GM21381 (cell line): ENCODE measurements at regions not wholly inside any gene's neighbourhood (a gene's known extent, or its start where the extent isn't known, plus 50 kb on each side); places are given as distances from the start of the nearest gene placed in this dataset.

Experiments used
- ATAC-seq: cut with Tn5 transposase; IDR thresholded peaks from one replicate; pipeline ENCODE4 v1.9.1; 2021; ENCODE audit warnings: mild to moderate bottlenecking, moderate library complexity; ENCODE audit not compliant: unreplicated experiment

DNA sequence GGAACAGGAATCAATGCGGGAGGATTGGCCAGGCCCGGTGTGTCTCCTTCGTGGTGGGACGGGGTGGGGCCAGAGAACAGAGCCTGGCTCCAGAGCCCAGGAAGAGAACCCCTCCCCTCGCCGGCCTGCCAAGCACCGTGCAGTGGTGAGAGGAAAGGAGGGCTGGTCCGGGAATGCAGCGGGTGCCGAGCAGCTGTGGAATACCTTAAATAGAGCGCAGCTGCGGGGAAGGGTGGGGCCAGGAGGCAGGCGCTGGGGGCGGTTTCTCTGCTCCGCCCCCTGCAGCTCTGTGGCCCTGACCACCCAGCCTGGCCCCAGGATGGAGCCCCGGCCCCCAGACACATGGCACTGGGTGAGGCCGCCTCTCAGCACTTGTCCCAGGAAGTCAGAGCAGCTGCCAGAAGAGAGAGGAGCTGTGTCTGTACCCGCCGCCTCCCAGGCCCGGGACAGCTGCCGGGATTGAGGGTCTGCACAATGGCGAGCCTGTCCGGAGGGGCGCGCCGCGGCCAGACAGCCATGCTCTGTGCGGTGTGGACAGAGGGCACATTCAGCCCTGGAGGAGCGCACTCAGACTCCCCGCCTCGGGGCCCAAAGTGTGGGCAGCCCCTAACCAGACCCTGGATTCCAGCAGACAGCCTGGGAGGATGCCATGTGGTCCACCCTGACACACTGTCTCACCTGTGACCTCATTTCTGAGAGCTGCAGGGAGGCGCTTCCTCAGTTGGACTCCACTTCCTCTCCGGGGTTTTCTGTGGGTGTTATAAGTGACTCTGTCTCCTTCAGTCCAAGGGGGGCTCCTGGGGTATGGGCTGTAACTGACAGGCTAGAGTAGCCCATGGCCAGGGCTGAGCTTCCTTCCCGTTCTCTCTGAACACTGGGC is 268.8 kb downstream of the SEC14L1 start:
- ATAC-seq = no peak

DNA sequence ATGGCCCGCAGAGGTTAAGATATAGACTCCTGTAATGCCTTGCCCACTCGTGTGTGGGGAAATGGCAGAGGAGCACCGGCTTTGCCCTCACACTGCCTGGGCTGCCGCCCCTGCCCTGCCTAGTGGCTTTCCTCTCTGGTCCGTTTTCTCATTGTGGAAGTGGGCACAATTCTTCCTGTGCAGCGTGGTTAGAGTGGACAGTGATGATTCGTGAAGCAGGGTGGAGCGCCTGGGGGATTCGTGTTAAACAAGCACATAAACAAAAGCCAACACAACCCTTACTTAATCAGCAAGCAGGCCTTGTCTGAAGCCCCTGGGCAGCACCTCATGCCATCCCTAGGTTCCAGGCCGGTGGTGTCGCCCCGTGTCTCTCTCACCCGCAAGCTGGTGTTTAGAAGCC is 269.7 kb downstream of the SEC14L1 start:
- ATAC-seq = no peak

DNA sequence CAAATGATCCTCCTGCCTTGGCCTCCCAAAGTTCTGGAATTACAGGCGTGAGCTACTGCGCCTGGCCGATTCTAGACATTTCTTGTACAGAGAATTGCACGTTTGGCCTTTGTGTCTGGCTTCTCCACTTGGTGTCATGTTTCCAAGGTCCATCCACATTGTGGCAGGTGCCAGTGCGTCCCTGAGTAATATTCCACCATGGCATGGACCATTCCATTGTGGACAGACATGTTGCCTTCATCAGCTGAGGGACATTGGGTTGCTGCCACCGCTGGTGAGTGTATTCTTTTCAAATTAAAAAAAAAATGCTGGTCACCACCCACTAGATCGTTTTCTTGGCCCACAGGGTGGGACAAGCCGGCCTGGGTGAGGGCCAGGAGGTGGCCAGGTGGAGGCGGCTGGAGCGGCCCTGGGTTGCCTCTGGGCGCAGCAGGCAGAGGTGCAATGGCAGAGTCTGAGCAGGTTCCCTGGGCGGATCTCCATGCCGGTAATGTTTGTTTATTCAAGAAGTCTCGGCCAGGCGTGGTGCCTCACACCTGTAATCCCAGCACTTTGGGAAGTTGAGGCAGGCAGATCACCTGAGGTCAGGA is 274.1 kb downstream of the SEC14L1 start:
- ATAC-seq = no peak

DNA sequence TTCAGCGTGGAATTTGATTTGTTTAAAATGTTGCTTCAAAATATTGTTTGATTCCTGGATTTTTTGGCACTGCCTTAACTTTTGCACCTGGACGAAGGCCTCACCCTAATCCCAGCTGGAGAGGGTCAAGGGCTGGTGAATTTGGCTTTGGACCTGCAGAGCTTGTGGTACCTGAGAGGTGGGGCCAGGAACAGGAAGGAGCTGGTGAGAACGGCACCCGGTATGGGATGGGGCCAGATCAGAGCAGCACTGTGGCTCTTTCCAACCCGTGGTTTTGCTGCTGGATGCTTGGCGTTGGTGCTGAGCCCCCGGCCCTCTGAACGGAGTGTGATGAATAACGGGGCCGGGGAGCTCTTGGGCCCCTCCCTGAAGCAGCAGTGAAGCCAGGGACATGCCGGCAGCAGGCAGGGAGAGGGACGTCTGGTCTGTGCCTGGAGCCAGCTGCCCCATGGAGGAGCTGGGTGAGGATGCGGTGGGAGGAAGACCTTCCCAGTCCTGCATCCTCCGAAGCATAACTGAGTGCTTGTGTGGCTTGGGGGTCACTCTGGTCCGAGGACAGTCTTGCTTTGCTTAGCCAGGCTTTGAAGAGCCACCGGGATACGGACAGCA is 275.4 kb downstream of the SEC14L1 start:
- no peak for ATAC-seq

DNA sequence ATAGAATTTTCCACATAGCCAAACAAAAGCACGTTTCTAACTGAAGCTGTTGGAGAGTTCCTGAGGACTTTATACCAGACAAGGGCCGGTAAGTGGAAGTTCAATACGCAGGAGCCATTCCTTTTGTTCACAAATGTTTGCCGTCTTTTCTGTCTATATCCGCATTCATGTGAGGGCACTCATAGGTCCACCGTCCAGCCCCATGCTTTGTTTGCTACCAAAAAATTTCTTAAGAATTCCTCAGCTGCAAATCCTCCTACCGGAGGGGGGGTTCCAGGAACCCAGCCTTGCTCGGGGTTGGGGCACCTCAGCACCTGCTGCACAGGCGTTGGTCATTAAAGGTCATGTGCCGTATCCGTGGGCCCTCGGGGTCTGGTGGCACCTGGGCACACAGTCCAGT is 276.8 kb downstream of the SEC14L1 start:
- ATAC-seq = no peak

DNA sequence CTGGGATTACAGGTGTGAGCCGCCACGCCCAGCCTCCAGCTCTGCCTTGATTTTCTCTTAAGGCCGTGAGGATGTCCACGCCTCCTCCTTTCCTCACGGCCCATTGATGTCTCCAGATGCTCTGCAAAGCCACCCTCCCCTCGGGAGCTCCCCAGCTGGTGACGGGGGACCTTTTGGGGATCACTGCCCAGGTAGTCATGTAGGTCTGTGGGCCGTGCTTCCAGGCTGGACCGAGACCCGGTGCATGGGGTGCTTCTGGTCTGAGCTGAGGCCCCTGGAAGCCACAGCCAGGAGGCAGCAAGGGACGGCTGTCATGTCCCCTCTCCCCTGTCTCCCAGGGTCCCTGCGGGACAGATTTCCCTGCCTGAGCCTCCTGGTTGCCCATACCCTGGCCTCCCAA is 277.8 kb downstream of the SEC14L1 start:
- no peak for ATAC-seq

DNA sequence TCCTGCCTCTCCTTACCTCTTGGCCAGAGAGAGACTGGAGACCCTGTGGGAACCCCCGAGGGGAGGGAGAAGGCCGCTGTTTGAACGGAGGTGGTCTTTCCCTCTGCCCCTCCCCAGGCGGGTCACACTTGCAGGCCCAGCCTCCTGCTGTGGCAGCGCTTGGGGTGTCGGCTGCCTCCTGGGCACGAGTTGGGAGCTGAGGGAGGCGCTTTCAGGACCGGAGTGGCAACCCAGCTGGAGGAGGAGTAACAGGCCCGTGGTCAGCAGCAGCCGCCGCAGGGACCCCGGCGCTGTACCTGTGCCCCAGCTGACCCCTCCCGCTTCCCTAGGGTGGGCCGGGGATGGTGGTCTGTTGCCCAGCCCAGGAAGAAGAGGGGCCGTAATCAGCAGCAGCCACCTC is 278.3 kb downstream of the SEC14L1 start:
- no peak for ATAC-seq

DNA sequence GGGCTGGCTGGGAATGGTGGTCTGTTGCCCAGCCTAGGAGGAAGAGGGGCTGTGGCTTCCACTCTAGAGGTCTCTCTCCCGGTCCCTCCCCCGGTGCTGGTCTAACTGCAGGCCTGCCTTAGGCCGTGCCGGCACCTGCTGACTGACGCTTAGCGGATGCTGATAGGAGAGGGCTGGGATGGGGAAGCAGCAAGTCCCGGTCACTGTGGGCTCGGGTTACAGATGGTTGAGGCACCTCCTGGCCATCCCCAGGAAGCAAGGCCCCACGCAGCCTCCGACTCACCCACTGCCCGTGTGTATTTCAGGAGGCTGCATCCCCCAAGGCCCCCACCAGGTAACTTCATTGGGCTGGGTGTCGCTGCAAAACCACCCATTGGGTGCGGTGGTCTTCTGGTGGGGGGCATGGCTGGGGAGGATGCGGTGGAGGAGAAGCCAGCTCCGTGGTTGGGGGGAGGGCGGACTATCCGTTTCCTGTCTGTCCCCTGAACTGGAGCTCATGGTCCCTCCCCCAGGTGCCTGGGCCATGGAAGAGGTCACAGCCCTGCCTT is 278.9 kb downstream of the SEC14L1 start:
- no peak for ATAC-seq

DNA sequence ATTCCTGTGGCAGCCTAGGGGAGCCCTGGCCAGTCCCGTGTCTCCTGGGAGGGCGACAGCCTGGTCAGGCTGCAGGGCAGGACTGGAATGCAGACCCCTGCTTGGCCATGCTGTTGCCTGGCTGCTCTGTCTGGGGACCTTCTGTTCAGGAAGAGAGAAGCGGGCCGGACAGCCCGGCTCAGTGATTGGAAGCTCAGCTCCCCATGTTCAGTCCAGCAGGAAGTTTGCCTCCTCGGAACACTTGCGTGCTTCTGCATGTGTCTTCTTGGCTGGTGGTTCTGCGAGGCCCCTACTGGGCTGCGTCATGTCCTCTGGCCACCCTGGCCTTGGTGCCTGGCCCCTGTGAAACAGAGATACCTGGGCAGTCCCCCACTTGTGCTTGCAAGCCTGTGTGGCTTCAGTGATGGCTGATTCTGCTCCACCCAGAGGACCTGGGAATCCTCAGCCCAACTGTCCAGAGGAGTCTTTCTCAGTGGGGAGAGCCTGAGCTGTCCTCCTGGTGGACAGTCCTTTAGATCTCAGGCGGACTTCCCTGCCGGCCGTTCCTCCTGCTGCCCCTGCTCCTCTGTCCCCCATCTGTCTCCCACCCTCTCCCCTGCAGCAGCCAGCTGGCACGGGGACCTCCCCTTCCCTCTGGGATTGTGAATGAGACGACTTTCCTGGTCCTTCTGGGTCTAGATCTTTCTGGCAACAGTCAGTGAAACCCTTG is 279.5 kb downstream of the SEC14L1 start:
- no peak for ATAC-seq

DNA sequence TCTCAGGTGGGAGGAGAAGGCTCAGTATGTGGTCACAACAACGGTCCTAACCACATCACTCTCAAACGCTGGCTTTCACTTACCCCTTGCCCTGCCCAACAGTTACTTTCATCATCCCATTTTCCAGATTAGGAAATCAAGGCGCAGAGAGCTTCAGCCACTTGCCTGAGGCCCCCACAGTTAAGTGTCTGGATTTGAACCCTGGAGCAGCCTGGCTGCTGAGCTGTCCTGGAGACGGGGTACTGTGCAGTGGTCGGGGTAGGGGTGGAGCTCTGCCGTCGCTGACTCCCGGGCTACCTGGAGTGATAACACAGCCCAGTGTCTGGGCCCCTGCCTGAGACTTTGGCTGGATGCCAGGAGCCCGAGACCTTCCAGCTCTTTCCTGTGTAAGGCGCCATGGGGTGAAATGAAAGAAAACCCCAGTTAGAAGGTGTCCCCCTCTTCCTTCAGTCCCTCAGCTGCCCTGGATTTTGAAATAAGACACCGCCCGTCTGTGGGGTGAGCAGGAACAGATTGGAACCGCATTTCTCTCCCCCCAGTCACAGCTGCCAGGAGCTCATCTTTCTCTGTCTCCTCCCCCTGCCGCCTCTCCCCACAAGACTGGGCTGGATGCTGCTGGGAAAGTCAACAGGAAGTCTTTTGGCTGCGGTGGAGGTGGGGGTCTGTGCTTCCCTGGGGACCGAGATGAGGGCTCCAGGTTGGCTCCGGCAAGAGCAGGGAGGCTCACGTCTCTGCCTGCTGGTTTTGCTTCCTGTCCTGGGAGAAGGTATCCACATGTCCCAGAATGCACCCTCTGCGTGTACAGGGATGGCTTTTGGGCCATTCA is 280.2 kb downstream of the SEC14L1 start:
- no peak for ATAC-seq

DNA sequence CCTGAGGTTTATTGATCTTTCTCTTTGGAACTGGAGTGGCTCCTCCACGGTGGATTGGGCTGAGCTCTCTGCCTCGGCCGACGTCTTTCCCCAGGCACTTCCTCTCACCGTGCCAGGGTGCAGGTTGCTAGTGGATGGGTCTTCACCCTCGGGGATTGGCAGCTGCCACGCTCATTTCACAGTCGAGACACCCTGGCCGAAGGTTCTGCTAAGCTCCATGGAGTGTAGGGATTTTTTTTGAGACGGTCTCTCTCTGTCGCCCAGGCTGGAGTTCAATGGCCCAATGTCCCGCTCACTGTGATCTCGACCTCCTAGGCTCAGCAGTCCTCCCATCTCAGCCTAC is 280.8 kb downstream of the SEC14L1 start:
- ATAC-seq = no peak

DNA sequence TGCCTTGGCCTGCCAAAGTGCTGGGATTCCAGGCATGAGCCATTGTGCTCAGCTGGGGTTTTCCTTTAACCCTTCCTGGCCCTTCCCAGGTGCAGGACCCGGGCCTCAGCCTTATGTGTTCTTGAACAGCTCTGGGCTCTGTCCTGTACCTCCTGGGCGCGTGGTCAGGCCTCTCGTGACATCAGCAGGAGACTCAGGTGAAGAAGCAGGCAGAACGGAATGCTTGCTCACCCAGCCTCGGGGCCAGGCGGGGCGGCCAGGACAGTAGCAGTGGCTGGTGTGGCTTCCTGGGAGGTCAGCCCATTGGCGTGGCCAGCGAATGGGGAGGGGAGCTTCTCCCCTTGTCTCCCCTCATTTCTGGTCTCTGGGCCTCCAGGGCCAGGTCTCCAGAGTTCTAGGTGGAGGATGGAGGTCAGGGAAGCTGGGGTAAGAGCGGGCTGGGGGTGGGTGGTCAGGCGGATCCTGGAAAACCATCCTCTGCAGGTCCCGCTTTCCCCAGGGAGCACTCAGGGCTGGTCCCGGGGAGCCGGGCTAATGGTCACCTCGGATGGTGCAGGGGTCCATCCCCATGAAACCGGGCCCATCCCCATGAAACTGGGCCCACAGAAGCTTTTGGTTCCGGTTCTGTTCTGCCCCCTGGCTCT is 281.5 kb downstream of the SEC14L1 start:
- ATAC-seq = no peak

DNA sequence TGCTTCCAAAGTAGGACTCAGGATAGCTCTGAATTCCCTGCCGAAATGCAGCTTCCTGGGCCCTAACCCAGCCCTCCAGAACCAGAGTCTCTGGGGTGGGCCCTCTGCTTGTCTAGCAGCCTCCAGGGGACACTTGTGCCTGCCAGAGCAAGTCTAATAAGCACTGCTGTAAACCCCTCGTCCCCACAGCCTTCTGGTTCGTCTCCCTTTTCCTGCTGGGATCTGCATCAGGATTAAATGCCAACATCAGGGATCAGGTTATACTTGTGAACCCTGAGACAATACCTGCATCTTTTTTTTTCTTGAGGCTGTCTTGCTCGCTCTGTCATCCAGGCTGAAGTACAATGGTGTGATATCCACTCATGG is 282.0 kb downstream of the SEC14L1 start:
- ATAC-seq = no peak

DNA sequence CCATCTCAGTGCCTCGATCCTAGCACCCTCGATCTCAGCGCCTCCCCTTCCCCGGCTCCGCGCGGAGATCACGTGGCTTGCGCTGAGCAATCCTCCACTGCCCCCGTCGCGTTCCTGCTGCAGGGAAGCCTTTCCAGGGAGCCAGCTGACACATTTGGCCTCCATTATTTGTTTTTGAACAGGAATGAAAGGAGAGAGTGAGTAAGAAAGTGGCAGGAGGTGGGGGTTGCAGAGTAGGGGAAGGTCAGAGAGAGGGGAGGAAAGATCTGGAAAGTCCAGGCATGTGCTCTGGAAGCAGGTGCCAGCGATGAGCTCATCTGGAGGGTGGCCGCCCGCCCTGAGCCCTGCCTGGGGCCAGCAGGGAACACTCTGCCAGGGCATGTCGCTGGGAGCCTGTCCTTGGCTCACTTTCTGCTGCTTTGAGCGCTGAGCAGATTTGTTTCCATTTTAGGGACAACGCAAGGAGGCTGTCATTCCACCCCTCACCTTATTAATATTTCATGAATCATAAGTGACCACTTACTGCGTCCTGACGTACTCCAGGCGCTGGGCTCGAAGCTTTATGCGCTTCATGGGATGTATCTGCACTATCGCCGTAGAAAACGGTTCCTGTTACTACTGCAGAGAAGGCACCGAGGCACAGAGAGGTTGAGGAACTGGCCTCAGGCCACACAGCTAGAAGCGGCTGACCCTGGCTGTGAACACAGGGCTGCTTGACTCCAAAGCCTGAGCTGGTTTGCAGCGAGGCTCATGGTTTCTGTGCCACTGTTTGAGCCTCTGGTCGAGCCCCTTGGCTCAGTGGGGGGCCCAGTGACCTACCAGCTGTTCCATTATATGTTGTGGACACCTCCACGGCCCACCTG is 283.1 kb downstream of the SEC14L1 start:
- no peak for ATAC-seq

DNA sequence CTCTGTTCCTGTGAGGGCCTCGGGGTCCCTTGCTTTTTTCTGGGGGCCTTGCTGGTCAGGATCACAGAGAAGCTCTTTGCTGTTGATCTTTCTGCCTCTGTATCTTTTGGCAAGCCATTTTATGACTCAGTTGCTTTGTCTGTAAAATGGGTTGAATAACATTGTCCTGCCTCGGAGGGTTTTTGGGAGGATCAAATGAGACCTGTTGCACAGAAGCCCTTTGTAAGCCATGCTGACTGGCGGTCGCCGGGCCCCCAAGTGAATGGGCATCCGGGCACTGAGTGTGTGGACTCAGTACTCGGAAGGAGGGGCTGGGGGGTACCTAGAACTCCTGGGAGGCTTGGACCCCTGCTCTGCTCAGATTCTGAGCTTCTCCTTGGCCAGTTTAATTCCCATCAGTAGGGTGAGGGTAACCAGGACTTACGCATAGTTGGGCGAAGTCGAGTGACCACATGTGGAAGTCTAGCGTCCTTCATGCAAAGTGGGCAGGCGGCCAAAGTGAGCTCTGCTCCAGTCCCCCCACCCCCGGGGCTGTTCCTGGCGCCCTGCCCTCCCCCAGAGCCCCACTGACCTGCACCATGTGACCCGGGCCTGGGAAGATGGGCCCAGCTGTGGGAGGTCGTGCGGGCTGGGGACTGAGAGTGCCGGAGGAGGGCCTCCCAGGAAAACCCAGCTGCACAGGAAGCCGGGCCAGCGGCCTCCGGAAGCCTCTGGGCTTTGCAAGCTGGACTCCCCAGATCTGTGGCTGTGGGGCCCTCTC is 284.0 kb downstream of the SEC14L1 start:
- no peak for ATAC-seq

DNA sequence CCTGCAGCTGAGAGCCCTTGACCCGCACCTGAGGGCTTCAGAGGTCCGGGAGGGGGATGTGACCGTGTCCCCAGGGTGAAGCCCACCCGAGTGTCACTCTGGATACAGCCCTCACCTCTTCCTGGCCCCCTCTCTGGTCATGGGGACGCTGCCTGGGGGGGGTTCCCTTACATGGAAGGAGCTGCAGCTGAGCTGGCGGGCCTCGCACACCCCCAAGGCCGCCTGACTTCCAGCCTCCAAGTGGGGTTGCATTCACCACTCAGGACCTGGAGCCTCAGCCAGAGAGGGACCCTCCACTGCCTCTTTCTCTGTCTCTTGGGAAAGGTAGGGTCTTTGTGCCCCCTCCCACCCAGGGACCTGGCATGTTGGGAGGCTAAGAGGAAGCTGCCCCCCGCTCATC is 284.6 kb downstream of the SEC14L1 start:
- ATAC-seq = no peak

DNA sequence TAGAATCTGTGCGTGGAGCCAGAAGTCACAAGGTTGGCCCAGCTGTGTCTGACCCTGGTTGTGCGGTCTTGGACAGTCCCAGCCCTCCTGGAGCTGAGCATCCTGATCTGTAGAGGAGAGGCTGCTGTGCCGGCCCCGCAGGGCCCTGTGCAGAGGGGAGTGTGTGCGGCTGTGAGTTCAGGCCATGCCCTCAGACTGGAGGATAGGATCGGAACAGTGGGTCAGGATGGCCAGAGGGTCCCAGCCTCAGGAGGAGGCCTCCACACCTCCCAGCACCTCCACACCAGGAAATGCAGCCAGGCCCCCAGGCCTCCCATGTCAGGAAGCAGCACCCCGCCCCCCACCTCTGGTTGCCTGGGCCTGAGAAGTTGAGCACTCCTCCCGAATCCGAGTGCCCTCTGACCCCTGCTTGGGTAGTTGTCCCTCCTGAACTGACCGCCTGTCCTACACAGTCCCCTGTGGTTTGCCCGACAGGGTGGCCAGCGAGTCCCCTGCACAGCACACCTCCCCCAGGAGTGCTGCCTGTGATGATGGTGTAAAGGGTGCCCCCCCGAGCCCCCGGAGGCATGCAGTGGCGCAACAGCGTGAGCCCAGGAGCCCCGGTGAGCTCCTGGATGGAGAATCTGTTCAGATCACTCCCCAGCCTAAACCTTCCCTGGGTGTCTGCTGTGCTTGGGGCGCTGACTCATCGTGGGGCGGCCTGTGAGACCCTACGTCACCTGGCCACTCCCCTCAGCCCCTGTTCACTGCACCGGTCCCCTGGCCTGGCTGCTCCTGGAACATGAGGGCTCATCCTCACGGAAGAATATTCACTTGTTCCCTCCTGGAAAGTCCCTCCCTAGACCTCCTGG is 285.2 kb downstream of the SEC14L1 start:
- ATAC-seq = no peak
